GM12874 (cell line): ENCODE measurements at regions not wholly inside any gene's neighbourhood (a gene's known extent, or its start where the extent isn't known, plus 50 kb on each side); places are given as distances from the start of the nearest gene placed in this dataset.

Experiments
- CTCF ChIP-seq: IDR thresholded peaks from 2 replicates; pipeline ENCODE4 v1.5.1; 2011; ENCODE audit warnings: low read depth, mild to moderate bottlenecking, control low read depth, low read length, moderate library complexity; ENCODE audit not compliant: insufficient read depth

GRCh38 chr20:48017992-48018391 lies 232.7 kb upstream of the SULF2 start:
- TF ChIP-seq CTCF = no peak

GRCh38 chr20:48017509-48017908 lies 232.2 kb upstream of the SULF2 start:
- TF ChIP-seq CTCF = no peak

- no peak for TF ChIP-seq CTCF
These were observed 230.9 kb upstream of the SULF2 start for GRCh38 chr20:48015943-48016723.

- no peak for TF ChIP-seq CTCF
These were observed 230.0 kb upstream of the SULF2 start for GRCh38 chr20:48015141-48015910.

GRCh38 chr20:48012401-48012974 lies 227.2 kb upstream of the SULF2 start:
- TF ChIP-seq CTCF = no peak

GRCh38 chr20:48011025-48011424 lies 225.7 kb upstream of the SULF2 start:
- TF ChIP-seq CTCF = no peak

- TF ChIP-seq CTCF = no peak
These were observed 225.3 kb upstream of the SULF2 start for GRCh38 chr20:48010623-48011022.
